ENCODE measurements at regions not wholly inside any gene's neighbourhood (a gene's known extent, or its start where the extent isn't known, plus 50 kb on each side); places are given as distances from the start of the nearest gene placed in this dataset.

- Histone ChIP-seq H3K36me3 (no peaks in the 10 kb centered on the region), H3K4me3 (no peak overlapping the region), H3K27me3 (no peaks in the 10 kb centered on the region), H3K9me3 (no peaks in the 10 kb centered on the region), H3K4me1 (ENCODE audit: insufficient read depth) (no peaks in the 10 kb centered on the region), H3K27ac (no peak overlapping the region)
- TF ChIP-seq, protein P1, sequence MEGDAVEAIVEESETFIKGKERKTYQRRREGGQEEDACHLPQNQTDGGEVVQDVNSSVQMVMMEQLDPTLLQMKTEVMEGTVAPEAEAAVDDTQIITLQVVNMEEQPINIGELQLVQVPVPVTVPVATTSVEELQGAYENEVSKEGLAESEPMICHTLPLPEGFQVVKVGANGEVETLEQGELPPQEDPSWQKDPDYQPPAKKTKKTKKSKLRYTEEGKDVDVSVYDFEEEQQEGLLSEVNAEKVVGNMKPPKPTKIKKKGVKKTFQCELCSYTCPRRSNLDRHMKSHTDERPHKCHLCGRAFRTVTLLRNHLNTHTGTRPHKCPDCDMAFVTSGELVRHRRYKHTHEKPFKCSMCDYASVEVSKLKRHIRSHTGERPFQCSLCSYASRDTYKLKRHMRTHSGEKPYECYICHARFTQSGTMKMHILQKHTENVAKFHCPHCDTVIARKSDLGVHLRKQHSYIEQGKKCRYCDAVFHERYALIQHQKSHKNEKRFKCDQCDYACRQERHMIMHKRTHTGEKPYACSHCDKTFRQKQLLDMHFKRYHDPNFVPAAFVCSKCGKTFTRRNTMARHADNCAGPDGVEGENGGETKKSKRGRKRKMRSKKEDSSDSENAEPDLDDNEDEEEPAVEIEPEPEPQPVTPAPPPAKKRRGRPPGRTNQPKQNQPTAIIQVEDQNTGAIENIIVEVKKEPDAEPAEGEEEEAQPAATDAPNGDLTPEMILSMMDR (IDR thresholded peaks at IDR 0.05): no peak
- no peak for TF ChIP-seq POLR2A (IDR thresholded peaks at IDR 0.05)
- no peak for TF ChIP-seq EP300 (IDR thresholded peaks at IDR 0.05)
- intact Hi-C loops (cut with DNase I): no loop called here
- DNase-seq: no peak
- WGBS, 3 donors: 50 to 71% (median 54%) methylated on average over 3 of the region's 3 CpGs
These were observed 74.8 kb downstream of the KRTAP19-8 start for GRCh38 chr21:30963502-30963901.

GRCh38 chr21:30962013-30962412 is 76.3 kb downstream of the KRTAP19-8 start:
- DNase-seq: no peak
- no peaks in the 10 kb centered on the region for H3K4me1 ChIP-seq (ENCODE audit: insufficient read depth)
- H3K4me3 ChIP-seq: no peak overlapping the region
- H3K27me3 ChIP-seq: no peaks in the 10 kb centered on the region
- TF ChIP-seq, protein P1 (IDR thresholded peaks at IDR 0.05): no peak
- TF ChIP-seq EP300 (IDR thresholded peaks at IDR 0.05) (no peak), POLR2A (IDR thresholded peaks at IDR 0.05) (no peak)
- no peaks in the 10 kb centered on the region for H3K9me3 ChIP-seq
- no peak overlapping the region for H3K27ac ChIP-seq
- 64 to 78% (median 71%) methylated on average over 5 of the region's 5 CpGs for WGBS, 3 donors
- intact Hi-C loops (cut with DNase I): no loop called here
- no peaks in the 10 kb centered on the region for H3K36me3 ChIP-seq

DNA sequence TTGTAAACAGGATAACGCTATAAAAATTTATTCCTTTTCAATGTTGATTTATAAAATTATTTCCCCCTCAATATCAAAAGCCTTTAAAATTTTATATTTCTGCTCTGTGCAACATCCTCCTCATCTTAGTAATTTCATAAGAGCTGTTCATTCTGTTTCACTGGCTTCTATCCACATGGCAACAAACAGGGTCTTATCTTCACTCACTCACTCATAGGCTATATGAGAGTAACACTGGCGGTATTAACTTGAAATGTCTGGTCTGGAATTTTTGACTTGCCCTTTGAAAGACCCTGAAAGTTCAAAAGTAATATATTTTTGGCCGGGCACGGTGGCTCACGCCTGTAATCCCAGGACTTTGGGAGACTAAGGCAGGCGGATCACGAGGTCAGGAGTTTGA is 77.4 kb upstream of the KRTAP11-1 start:
- intact Hi-C loops (cut with DNase I): no loop called here
- TF ChIP-seq POLR2A (IDR thresholded peaks at IDR 0.05) (no peak), EP300 (IDR thresholded peaks at IDR 0.05) (no peak)
- TF ChIP-seq, protein P1 (IDR thresholded peaks at IDR 0.05): no peak
- Histone ChIP-seq H3K4me3 (no peak overlapping the region), H3K4me1 (ENCODE audit: insufficient read depth) (no peaks in the 10 kb centered on the region), H3K27me3 (no peaks in the 10 kb centered on the region), H3K27ac (no peak overlapping the region), H3K36me3 (no peaks in the 10 kb centered on the region), H3K9me3 (no peaks in the 10 kb centered on the region)
- 21 to 26% (median 23%) methylated on average over 7 of the region's 7 CpGs for WGBS, 3 donors
- DNase-seq: no peak

- no peaks in the 10 kb centered on the region for H3K4me1 ChIP-seq (ENCODE audit: insufficient read depth)
- 53 to 60% (median 56%) methylated on average over 4 of the region's 4 CpGs for WGBS, 3 donors
- H3K4me3 ChIP-seq: no peak overlapping the region
- no peaks in the 10 kb centered on the region for H3K27me3 ChIP-seq
- H3K9me3 ChIP-seq: no peaks in the 10 kb centered on the region
- H3K27ac ChIP-seq: no peak overlapping the region
- no peak for DNase-seq
- intact Hi-C loops (cut with DNase I): no loop called here
- H3K36me3 ChIP-seq: no peaks in the 10 kb centered on the region
- no peak for TF ChIP-seq EP300 (IDR thresholded peaks at IDR 0.05)
These were observed 75.6 kb upstream of the KRTAP11-1 start for GRCh38 chr21:30957010-30957409.

GRCh38 chr21:30953605-30954004 is 72.2 kb upstream of the KRTAP11-1 start:
- no peak overlapping the region for H3K4me3 ChIP-seq
- no peak overlapping the region for H3K27ac ChIP-seq
- no peaks in the 10 kb centered on the region for H3K36me3 ChIP-seq
- no peak for DNase-seq
- intact Hi-C loops (cut with DNase I): no loop called here
- H3K4me1 ChIP-seq (ENCODE audit: insufficient read depth): no peaks in the 10 kb centered on the region
- no peaks in the 10 kb centered on the region for H3K27me3 ChIP-seq
- TF ChIP-seq, protein P1 (IDR thresholded peaks at IDR 0.05): no peak
- TF ChIP-seq EP300 (IDR thresholded peaks at IDR 0.05): no peak
- TF ChIP-seq POLR2A (IDR thresholded peaks at IDR 0.05): no peak
- 16 to 32% (median 25%) methylated on average over 2 of the region's 2 CpGs for WGBS, 3 donors
- H3K9me3 ChIP-seq: no peaks in the 10 kb centered on the region
